Erythroblast (primary cell): ENCODE measurements at regions not wholly inside any gene's neighbourhood (a gene's known extent, or its start where the extent isn't known, plus 50 kb on each side); places are given as distances from the start of the nearest gene placed in this dataset.

Experiments
- GATA1 ChIP-seq: IDR thresholded peaks from 2 replicates; pipeline ENCODE4 v1.6.1; 2011; ENCODE audit warnings: low read depth, mild to moderate bottlenecking, control low read depth, low read length, moderate library complexity
- POLR2A ChIP-seq: IDR thresholded peaks from 2 replicates; pipeline ENCODE4 v1.6.1; 2011; ENCODE audit warnings: mild to moderate bottlenecking, low read length

- TF ChIP-seq POLR2A (no peak), GATA1 (no peak)
Measured at GRCh38 chr20:20847814-20848213, 135.4 kb upstream of the RALGAPA2 start.
